Neuronal stem cell (in vitro differentiated cells): ENCODE measurements at regions not wholly inside any gene's neighbourhood (a gene's known extent, or its start where the extent isn't known, plus 50 kb on each side); places are given as distances from the start of the nearest gene placed in this dataset.

Experiments used
- DNase-seq: peaks from one replicate; pipeline ENCODE4 v3.0.0-alpha.2; 2013; ENCODE audit warnings: low spot score
- H2AFZ ChIP-seq: one replicate; pipeline ENCODE4 v1.6.1; 2013; ENCODE audit warnings: mild to moderate bottlenecking, low read length, inconsistent platforms
- H2AK5ac ChIP-seq: 2 replicates; pipeline ENCODE4 v1.6.1; 2013; ENCODE audit warnings: low read depth, mild to moderate bottlenecking, inconsistent platforms, low read length, moderate library complexity, mixed read lengths
- H2BK120ac ChIP-seq: 2 replicates; pipeline ENCODE4 v1.6.1; 2013; ENCODE audit warnings: low read depth, mild to moderate bottlenecking, inconsistent platforms, low read length, moderate library complexity, mixed read lengths
- H2BK12ac ChIP-seq: one replicate; pipeline ENCODE4 v1.6.1; 2013; ENCODE audit warnings: low read length, inconsistent platforms
- H2BK15ac ChIP-seq: 2 replicates; pipeline ENCODE4 v1.6.1; 2013; ENCODE audit warnings: mild to moderate bottlenecking, low read length, inconsistent platforms, mixed read lengths
- H2BK5ac ChIP-seq: one replicate; pipeline ENCODE4 v1.6.1; 2013; ENCODE audit warnings: inconsistent platforms, mild to moderate bottlenecking, low read length, moderate library complexity
- H3K14ac ChIP-seq: one replicate; pipeline ENCODE4 v1.6.1; 2013; ENCODE audit warnings: low read length, inconsistent platforms
- H3K18ac ChIP-seq: 2 replicates; pipeline ENCODE4 v1.6.1; 2013; ENCODE audit warnings: low read length, inconsistent platforms
- H3K23ac ChIP-seq: 2 replicates; pipeline ENCODE4 v1.6.1; 2013; ENCODE audit warnings: low read depth, mild to moderate bottlenecking, mixed read lengths, low read length, inconsistent platforms; ENCODE audit not compliant: poor library complexity
- H3K27ac ChIP-seq: replicated peaks from 3 replicates; pipeline ENCODE4 v1.5.1; 2013; ENCODE audit warnings: low read length, inconsistent platforms
- H3K27me3 ChIP-seq, 3 experiments: 2 replicates each; pipeline ENCODE4 v1.6.1; 2013; ENCODE audit warnings: low read length in 3 of 3, mild to moderate bottlenecking in 2 of 3, inconsistent platforms in 1 of 3, low read depth in 1 of 3, mixed read lengths in 1 of 3, moderate library complexity in 1 of 3; ENCODE audit not compliant: control insufficient read depth in 3 of 3, insufficient read depth in 3 of 3
- H3K36me3 ChIP-seq, 2 donors: replicated peaks in 1 of 2; 2 replicates each; pipeline ENCODE4 v1.6.1; 2013; ENCODE audit warnings: low read length in 2 of 2; ENCODE audit not compliant: control insufficient read depth in 2 of 2, insufficient read depth in 2 of 2
- H3K4ac ChIP-seq: 2 replicates; pipeline ENCODE4 v1.6.1; 2013; ENCODE audit warnings: inconsistent platforms, mild to moderate bottlenecking, low read length, moderate library complexity
- H3K4me1 ChIP-seq, 2 donors: 1 replicate in 1 of 2; 2 replicates in 1 of 2; pipeline ENCODE4 v1.6.1; 2013; ENCODE audit warnings: low read length in 2 of 2, low read depth in 1 of 2; ENCODE audit not compliant: control insufficient read depth in 2 of 2, insufficient read depth in 1 of 2
- H3K4me2 ChIP-seq: one replicate; pipeline ENCODE4 v1.6.1; 2013; ENCODE audit warnings: mild to moderate bottlenecking, low read length, inconsistent platforms; ENCODE audit not compliant: insufficient read depth, poor library complexity, severe bottlenecking
- H3K4me3 ChIP-seq, 2 donors: 2 replicates each; pipeline ENCODE4 v1.5.1; 2013; ENCODE audit warnings: low read length in 2 of 2, mild to moderate bottlenecking in 2 of 2, inconsistent platforms in 1 of 2, moderate library complexity in 1 of 2
- H3K79me1 ChIP-seq: one replicate; pipeline ENCODE4 v1.6.1; 2013; ENCODE audit warnings: low read depth, mild to moderate bottlenecking, inconsistent platforms, low read length, moderate library complexity
- H3K9ac ChIP-seq: one replicate; pipeline ENCODE4 v1.6.1; 2013; ENCODE audit warnings: mild to moderate bottlenecking, low read depth, low read length, inconsistent platforms; ENCODE audit not compliant: poor library complexity
- H3K9me3 ChIP-seq, 2 donors: replicated peaks in 1 of 2; 2 replicates each; pipeline versions ENCODE3 to v1.6.1; 2013; ENCODE audit warnings: low read length in 2 of 2, mild to moderate bottlenecking in 2 of 2, inconsistent platforms in 1 of 2, low read depth in 1 of 2, mixed read lengths in 1 of 2, moderate library complexity in 1 of 2; ENCODE audit not compliant: control insufficient read depth in 2 of 2, insufficient read depth in 1 of 2
- H4K8ac ChIP-seq: one replicate; pipeline ENCODE4 v1.6.1; 2013; ENCODE audit warnings: low read depth, mild to moderate bottlenecking, inconsistent platforms, low read length, moderate library complexity
- H4K91ac ChIP-seq: one replicate; pipeline ENCODE4 v1.6.1; 2013; ENCODE audit warnings: low read length, low read depth, mild to moderate bottlenecking, inconsistent platforms; ENCODE audit not compliant: poor library complexity
- WGBS, 2 donors: extraction: QIAGEN DNeasy Blood & Tissue Kit; methylation state at CpG; one replicate each; pipeline ENCODE4 v1.1.7; 2013; ENCODE audit warnings: missing lambda C conversion rate in 2 of 2, mixed read lengths in 1 of 2; ENCODE audit not compliant: insufficient read length in 2 of 2, insufficient replicate concordance in 1 of 2; ENCODE audit errors: extremely low coverage in 2 of 2; 5-methylcytosine and 5-hydroxymethylcytosine counted together

DNA sequence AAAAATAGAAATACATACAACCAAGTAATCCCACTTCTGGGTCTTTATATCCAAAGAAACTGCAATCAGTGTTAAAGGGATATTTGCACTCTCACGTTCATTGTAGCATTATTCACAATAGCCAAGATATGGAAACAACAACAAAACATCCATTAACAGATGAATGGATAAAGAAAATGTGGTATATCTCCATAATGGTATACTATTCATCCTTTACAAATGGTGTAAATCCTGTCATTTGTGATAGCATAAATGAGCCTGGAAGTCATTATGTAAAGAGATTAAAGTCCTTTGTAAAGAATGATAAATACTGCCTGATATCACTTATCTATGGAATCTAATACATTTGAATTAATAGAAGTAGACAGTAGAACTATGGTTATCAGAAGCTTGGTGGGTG is 327.7 kb downstream of the UTRN start:
- no peak overlapping the region for H3K4me3 ChIP-seq

DNA sequence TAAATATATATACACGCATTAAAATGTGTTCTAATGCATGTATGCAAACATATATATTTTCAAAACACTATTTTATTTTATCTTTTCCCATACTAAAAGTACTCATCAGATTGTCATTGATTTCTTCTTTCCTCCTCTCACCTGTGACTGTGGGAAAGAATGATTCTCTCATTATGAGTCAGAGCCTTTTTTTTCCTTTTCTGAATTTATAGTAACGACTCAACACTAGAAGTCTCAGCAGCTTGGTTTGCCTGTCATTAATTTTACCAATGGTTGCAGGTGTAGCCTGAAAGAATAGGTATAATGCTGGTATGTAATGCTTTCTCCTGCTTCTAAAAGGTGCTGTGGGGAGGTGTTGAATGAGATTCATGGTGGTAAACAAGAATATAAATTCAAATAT is 328.7 kb downstream of the UTRN start:
- H2BK12ac ChIP-seq = no peak overlapping the region
- no peak overlapping the region for H3K18ac ChIP-seq
- H3K4me1 ChIP-seq = no peaks in the 10 kb centered on the region
- no peak overlapping the region for H4K91ac ChIP-seq
- H3K14ac ChIP-seq = no peak overlapping the region
- H3K9ac ChIP-seq = no peak overlapping the region
- no peak overlapping the region for H3K4me3 ChIP-seq
- no peak for DNase-seq
- H2BK15ac ChIP-seq = no peak overlapping the region
- H2BK120ac ChIP-seq = no peak overlapping the region
- H3K79me1 ChIP-seq = no peaks in the 10 kb centered on the region
- H3K27ac ChIP-seq = no peak overlapping the region
- H3K27me3 ChIP-seq = no peaks in the 10 kb centered on the region
- H2AK5ac ChIP-seq = no peak overlapping the region
- WGBS, 2 donors = no CpG with 5 or more reads among the region's 2 CpGs
- no peaks in the 10 kb centered on the region for H3K9me3 ChIP-seq
- H3K36me3 ChIP-seq = no peaks in the 10 kb centered on the region
- H3K4me2 ChIP-seq = no peak overlapping the region
- no peak overlapping the region for H3K23ac ChIP-seq
- H4K8ac ChIP-seq = no peak overlapping the region
- H2BK5ac ChIP-seq = no peak overlapping the region
- H2AFZ ChIP-seq = no peak overlapping the region
- H3K4ac ChIP-seq = no peak overlapping the region

More for the DNA sequence above, 327.7 kb downstream of the UTRN start:
- no peak for DNase-seq
- H3K9ac ChIP-seq = no peak overlapping the region
- H4K8ac ChIP-seq = no peak overlapping the region
- H2AK5ac ChIP-seq = no peak overlapping the region
- H3K4me1 ChIP-seq = no peaks in the 10 kb centered on the region
- no CpG with 5 or more reads among the region's 1 CpG for WGBS, 2 donors
- H3K14ac ChIP-seq = no peak overlapping the region
- H3K4ac ChIP-seq = no peak overlapping the region
- H2AFZ ChIP-seq = no peak overlapping the region
- no peaks in the 10 kb centered on the region for H3K36me3 ChIP-seq
- H3K9me3 ChIP-seq = no peaks in the 10 kb centered on the region
- H3K27me3 ChIP-seq = no peaks in the 10 kb centered on the region
- no peak overlapping the region for H3K27ac ChIP-seq
- no peak overlapping the region for H2BK5ac ChIP-seq
- no peak overlapping the region for H3K23ac ChIP-seq
- no peak overlapping the region for H4K91ac ChIP-seq
- no peaks in the 10 kb centered on the region for H3K79me1 ChIP-seq
- no peak overlapping the region for H2BK12ac ChIP-seq
- no peak overlapping the region for H3K4me2 ChIP-seq
- no peak overlapping the region for H2BK120ac ChIP-seq
- H3K18ac ChIP-seq = no peak overlapping the region
- no peak overlapping the region for H2BK15ac ChIP-seq

DNA sequence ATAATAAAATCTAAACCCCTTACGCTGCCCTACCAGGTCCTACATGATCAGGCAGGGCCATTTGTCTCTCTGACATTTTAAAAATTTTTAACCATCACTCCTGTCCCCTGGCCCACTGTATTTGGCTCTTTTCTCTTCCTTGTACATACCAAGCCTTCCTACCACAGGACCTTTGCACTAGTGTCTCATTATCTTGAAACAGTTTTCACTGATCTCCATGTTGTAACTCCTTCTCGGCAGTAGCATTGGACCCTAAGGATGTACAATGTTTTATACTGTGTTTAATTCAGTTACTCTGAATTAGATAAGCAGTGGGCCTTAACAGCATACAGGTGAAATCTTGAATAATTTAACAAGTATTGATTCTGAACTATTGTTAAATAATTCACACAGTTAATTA is 330.7 kb downstream of the UTRN start:
- H3K4me1 ChIP-seq = no peaks in the 10 kb centered on the region

DNA sequence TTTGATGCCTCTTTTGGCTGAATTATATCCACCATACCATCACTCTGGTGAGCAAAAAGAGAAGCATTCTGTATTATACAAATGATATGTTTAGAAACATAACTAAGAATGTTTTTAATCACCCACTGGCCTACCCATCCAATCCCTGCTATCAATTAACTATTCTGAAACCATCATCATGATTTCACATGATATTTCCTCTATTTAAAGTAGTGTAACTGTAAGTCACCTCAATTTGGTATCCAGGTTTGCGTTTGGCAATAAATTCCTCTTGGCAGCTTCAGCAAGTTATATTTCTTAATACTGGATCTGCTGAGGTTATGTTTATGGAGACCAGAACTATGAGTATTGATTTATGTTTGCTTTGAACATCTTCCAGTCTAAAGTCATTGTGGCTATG is 332.1 kb downstream of the UTRN start:
- no peak overlapping the region for H3K4me3 ChIP-seq

More for the DNA sequence above, 330.7 kb downstream of the UTRN start:
- DNase-seq = no peak
- Histone ChIP-seq H2BK15ac (no peak overlapping the region), H3K4ac (no peak overlapping the region), H3K79me1 (no peaks in the 10 kb centered on the region), H3K27me3 (no peaks in the 10 kb centered on the region), H4K91ac (no peak overlapping the region), H3K9ac (no peak overlapping the region), H3K36me3 (no peaks in the 10 kb centered on the region), H3K18ac (no peak overlapping the region), H3K9me3 (no peaks in the 10 kb centered on the region), H2BK12ac (no peak overlapping the region), H2BK120ac (no peak overlapping the region), H3K27ac (no peak overlapping the region), H3K4me2 (no peak overlapping the region), H3K14ac (no peak overlapping the region), H2AK5ac (no peak overlapping the region), H2BK5ac (no peak overlapping the region), H4K8ac (no peak overlapping the region), H3K4me3 (no peak overlapping the region), H2AFZ (no peak overlapping the region), H3K23ac (no peak overlapping the region)
- whole genome bisulfite sequencing, 2 donors = no CpG with 5 or more reads among the region's 2 CpGs

More for the DNA sequence above, 332.1 kb downstream of the UTRN start:
- H3K18ac ChIP-seq = no peak overlapping the region
- no peak overlapping the region for H2BK5ac ChIP-seq
- H2AK5ac ChIP-seq = no peak overlapping the region
- H4K91ac ChIP-seq = no peak overlapping the region
- no peak overlapping the region for H2BK15ac ChIP-seq
- no peak overlapping the region for H3K27ac ChIP-seq
- H3K14ac ChIP-seq = no peak overlapping the region
- no peak overlapping the region for H2BK12ac ChIP-seq
- no peaks in the 10 kb centered on the region for H3K4me1 ChIP-seq
- no peak overlapping the region for H3K4me2 ChIP-seq
- no peak overlapping the region for H3K4ac ChIP-seq
- no peaks in the 10 kb centered on the region for H3K36me3 ChIP-seq
- whole genome bisulfite sequencing, 2 donors = no CpG with 5 or more reads among the region's 1 CpG
- H3K9ac ChIP-seq = no peak overlapping the region
- H3K27me3 ChIP-seq = no peaks in the 10 kb centered on the region
- H2AFZ ChIP-seq = no peak overlapping the region
- H4K8ac ChIP-seq = no peak overlapping the region
- no peak overlapping the region for H2BK120ac ChIP-seq
- H3K23ac ChIP-seq = no peak overlapping the region
- no peak for DNase-seq
- H3K79me1 ChIP-seq = no peaks in the 10 kb centered on the region
- H3K9me3 ChIP-seq = no peaks in the 10 kb centered on the region
